ENCODE measurements at regions not wholly inside any gene's neighbourhood (a gene's known extent, or its start where the extent isn't known, plus 50 kb on each side); places are given as distances from the start of the nearest gene placed in this dataset.
"Not testable (repeated sequence)": the region's sequence is repeated elsewhere in the genome, so short reads cannot be mapped to it uniquely, and the experiment has no call there.

DNA sequence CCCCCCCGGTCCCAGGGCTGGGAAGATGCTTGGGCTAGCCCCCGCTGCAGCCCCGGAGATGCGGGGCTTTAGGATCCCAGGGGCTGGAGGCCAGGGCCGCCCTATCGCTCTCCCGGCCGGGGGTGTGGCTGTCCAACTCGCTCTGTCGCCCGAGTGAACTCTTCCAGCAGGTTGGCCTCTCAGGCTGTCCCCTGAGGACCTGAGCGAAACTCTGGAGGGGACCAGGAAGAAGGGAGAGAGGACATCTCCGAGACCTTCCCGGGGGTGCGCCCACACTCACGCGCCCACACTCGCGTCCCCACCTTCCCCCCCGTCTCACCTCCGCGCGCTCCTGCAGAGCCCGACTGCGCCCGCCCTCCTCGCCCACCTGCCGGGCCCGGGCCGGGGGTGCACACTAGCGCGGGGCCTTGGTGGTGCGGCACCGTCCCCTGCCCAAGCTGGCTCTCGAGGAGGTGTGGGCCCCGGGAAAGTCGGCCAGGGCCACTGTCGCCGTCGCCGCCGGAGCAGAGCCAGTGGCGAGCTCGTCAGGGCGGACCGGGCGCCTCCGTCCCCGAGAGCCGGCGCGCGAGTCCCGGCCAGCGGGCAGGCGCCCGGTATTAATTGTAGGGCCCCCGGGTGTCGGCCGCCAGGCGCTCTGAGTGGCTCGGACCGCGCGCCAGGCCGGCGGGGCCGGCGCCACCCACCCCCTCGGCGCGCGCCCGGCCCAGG, 101.7 kb upstream of the SVIL start:
- H3K4me3 ChIP-seq (ENCODE audit: low read depth in 1 of 2, low read length in 2 of 2): peak overlapping the region; percentile 96
- H3K9ac ChIP-seq (ENCODE audit: low read length): peak overlapping the region; percentile 95
- H3K36me3 ChIP-seq (ENCODE audit: insufficient read depth, low read length): peaks cover 5% of the 10 kb centered on the region
- H3K27ac ChIP-seq (ENCODE audit: low read depth, low read length): peak overlapping the region; percentile 92
- no peaks in the 10 kb centered on the region for H3K9me3 ChIP-seq (ENCODE audit: low read length)
- H3K27me3 ChIP-seq (ENCODE audit: control insufficient read depth in 1 of 2, insufficient read depth in 2 of 2, low read length in 2 of 2): no peaks in the 10 kb centered on the region
- H3K4me1 ChIP-seq (ENCODE audit: insufficient read depth, low read length): peaks cover 33% of the 10 kb centered on the region

GRCh38 chr10:29735628-29736365, 101.0 kb upstream of the SVIL start:
- Histone ChIP-seq H3K9ac (ENCODE audit: low read length) (peak overlapping the region; percentile 99), H3K27ac (ENCODE audit: low read depth, low read length) (peak overlapping the region; percentile 92), H3K27me3 (ENCODE audit: control insufficient read depth in 1 of 2, insufficient read depth in 2 of 2, low read length in 2 of 2) (no peaks in the 10 kb centered on the region), H3K9me3 (ENCODE audit: low read length) (no peaks in the 10 kb centered on the region), H3K36me3 (ENCODE audit: insufficient read depth, low read length) (peaks cover 5% of the 10 kb centered on the region), H3K4me1 (ENCODE audit: insufficient read depth, low read length) (peaks cover 31% of the 10 kb centered on the region), H3K4me3 (ENCODE audit: low read depth in 1 of 2, low read length in 2 of 2) (peak overlapping the region; percentile 96)

DNA sequence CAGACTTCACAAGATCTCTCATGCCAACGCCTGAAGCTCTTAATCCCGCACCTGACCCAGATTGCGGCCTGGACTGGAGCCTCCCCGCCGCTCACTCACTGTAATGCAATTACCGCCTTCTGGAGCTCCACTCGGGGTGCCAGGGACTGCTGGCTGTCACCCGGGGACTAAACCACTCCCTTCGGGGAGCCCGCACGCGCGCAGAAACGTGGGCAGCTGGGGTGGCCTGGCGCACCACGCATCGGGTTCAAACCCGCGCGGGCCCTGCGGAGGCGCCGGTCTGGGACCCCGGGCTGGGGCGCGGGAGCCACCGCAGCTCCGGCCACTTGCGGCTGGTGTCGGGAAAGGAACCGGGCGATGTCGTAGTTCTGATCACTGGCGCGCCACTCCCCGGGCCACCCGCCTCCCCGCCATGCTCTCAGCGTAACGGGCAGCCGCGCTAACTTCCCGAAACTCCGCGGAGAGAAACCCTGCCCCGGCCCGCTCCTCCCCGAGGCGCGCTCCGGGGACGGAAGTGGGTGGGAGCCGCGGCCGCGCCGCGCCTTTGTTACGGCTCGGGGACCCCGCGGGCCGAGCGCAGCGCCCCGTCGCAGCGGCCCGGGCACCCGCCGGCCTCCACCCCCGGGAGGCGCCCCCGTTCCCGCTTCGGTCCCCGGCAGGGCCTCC, 100.3 kb upstream of the SVIL start:
- H3K27ac ChIP-seq (ENCODE audit: low read depth, low read length): peak overlapping the region; percentile 92
- H3K9ac ChIP-seq (ENCODE audit: low read length): peak overlapping the region; percentile 99
- no peaks in the 10 kb centered on the region for H3K27me3 ChIP-seq (ENCODE audit: control insufficient read depth in 1 of 2, insufficient read depth in 2 of 2, low read length in 2 of 2)
- H3K36me3 ChIP-seq (ENCODE audit: insufficient read depth, low read length): peaks cover 5% of the 10 kb centered on the region
- H3K4me3 ChIP-seq (ENCODE audit: low read depth in 1 of 2, low read length in 2 of 2): peak overlapping the region; percentile 96
- peaks cover 32% of the 10 kb centered on the region for H3K4me1 ChIP-seq (ENCODE audit: insufficient read depth, low read length)
- no peaks in the 10 kb centered on the region for H3K9me3 ChIP-seq (ENCODE audit: low read length)

GRCh38 chr10:29734640-29734961, 99.8 kb upstream of the SVIL start:
- H3K27me3 ChIP-seq (ENCODE audit: control insufficient read depth in 1 of 2, insufficient read depth in 2 of 2, low read length in 2 of 2): no peaks in the 10 kb centered on the region
- peaks cover 35% of the 10 kb centered on the region for H3K4me1 ChIP-seq (ENCODE audit: insufficient read depth, low read length)
- H3K27ac ChIP-seq (ENCODE audit: low read depth, low read length): peak overlapping the region; percentile 92
- H3K36me3 ChIP-seq (ENCODE audit: insufficient read depth, low read length): peaks cover 5% of the 10 kb centered on the region
- H3K9ac ChIP-seq (ENCODE audit: low read length): peak overlapping the region; percentile 99
- H3K4me3 ChIP-seq (ENCODE audit: low read depth in 1 of 2, low read length in 2 of 2): peak overlapping the region; percentile 96
- H3K9me3 ChIP-seq (ENCODE audit: low read length): no peaks in the 10 kb centered on the region

DNA sequence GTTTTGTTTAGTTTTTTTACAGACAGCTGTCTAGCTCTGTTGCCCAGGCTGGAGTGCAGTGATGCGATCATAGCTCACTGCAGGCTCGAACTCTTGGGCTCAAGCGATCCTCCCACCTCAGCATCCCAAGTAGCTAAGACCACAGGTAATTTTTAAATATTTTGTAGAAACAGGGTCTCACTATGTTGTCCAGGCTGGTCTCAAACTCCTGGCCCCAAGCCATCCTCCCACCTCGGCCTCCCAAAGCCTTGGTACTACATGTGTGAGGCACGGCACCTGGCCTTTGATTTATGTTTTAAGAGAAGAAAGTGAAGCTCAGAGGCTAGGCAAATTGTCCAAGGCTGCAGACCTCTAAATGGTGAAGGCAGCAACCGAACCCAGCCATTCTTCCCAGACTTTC, 98.6 kb upstream of the SVIL start:
- Histone ChIP-seq H3K4me3 (ENCODE audit: low read depth in 1 of 2, low read length in 2 of 2) (peak overlapping the region; percentile 96), H3K36me3 (ENCODE audit: insufficient read depth, low read length) (peaks cover 12% of the 10 kb centered on the region), H3K27me3 (ENCODE audit: control insufficient read depth in 1 of 2, insufficient read depth in 2 of 2, low read length in 2 of 2) (no peaks in the 10 kb centered on the region), H3K9ac (ENCODE audit: low read length) (peak overlapping the region; percentile 99), H3K27ac (ENCODE audit: low read depth, low read length) (peak overlapping the region; percentile 92), H3K9me3 (ENCODE audit: low read length) (no peaks in the 10 kb centered on the region), H3K4me1 (ENCODE audit: insufficient read depth, low read length) (peaks cover 47% of the 10 kb centered on the region)

GRCh38 chr10:29732918-29733317, 98.1 kb upstream of the SVIL start:
- H3K9ac ChIP-seq (ENCODE audit: low read length): peak overlapping the region; percentile 99
- H3K27ac ChIP-seq (ENCODE audit: low read depth, low read length): peak overlapping the region; percentile 92

GRCh38 chr10:29731760-29732159, 97.0 kb upstream of the SVIL start:
- H3K4me3 ChIP-seq (ENCODE audit: low read depth in 1 of 2, low read length in 2 of 2): peak overlapping the region in 1 of 2 donors; percentile 10
- H3K27ac ChIP-seq (ENCODE audit: low read depth, low read length): peak overlapping the region; percentile 81
- H3K9ac ChIP-seq (ENCODE audit: low read length): peak overlapping the region; percentile 51
- H3K36me3 ChIP-seq (ENCODE audit: insufficient read depth, low read length): peaks cover 12% of the 10 kb centered on the region
- H3K4me1 ChIP-seq (ENCODE audit: insufficient read depth, low read length): peaks cover 61% of the 10 kb centered on the region
- no peaks in the 10 kb centered on the region for H3K27me3 ChIP-seq (ENCODE audit: control insufficient read depth in 1 of 2, insufficient read depth in 2 of 2, low read length in 2 of 2)
- no peaks in the 10 kb centered on the region for H3K9me3 ChIP-seq (ENCODE audit: low read length)

More at GRCh38 chr10:29732918-29733317, 98.1 kb upstream of the SVIL start:
- peaks cover 51% of the 10 kb centered on the region for H3K4me1 ChIP-seq (ENCODE audit: insufficient read depth, low read length)
- no peaks in the 10 kb centered on the region for H3K9me3 ChIP-seq (ENCODE audit: low read length)
- no peaks in the 10 kb centered on the region for H3K27me3 ChIP-seq (ENCODE audit: control insufficient read depth in 1 of 2, insufficient read depth in 2 of 2, low read length in 2 of 2)
- H3K36me3 ChIP-seq (ENCODE audit: insufficient read depth, low read length): peaks cover 12% of the 10 kb centered on the region
- H3K4me3 ChIP-seq (ENCODE audit: low read depth in 1 of 2, low read length in 2 of 2): peak overlapping the region; percentile 22 to 96

DNA sequence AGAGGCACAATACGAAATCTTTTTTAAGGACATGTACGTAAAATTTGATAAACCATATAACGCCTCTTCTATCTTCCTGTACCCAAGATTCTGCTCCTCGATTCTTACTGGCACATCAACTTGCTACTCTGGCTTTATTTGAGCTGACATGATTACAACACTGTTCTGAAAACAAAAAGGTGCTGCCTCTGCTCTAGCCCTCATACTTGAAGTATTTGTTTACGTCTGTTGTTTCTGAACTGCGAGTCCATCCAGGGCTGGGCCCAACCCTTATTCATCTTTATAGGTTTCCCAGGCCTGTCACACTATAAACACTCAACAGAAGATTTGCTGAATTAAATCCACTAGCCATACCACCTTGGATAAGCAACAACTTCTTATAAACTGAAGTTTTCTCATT, 96.2 kb upstream of the SVIL start:
- Histone ChIP-seq H3K36me3 (ENCODE audit: insufficient read depth, low read length) (peaks cover 12% of the 10 kb centered on the region), H3K9me3 (ENCODE audit: low read length) (no peaks in the 10 kb centered on the region), H3K4me3 (ENCODE audit: low read depth in 1 of 2, low read length in 2 of 2) (peak overlapping the region in 1 of 2 donors; percentile 10), H3K4me1 (ENCODE audit: insufficient read depth, low read length) (peaks cover 69% of the 10 kb centered on the region), H3K9ac (ENCODE audit: low read length) (peak overlapping the region; percentile 11), H3K27ac (ENCODE audit: low read depth, low read length) (peak overlapping the region; percentile 81), H3K27me3 (ENCODE audit: control insufficient read depth in 1 of 2, insufficient read depth in 2 of 2, low read length in 2 of 2) (no peaks in the 10 kb centered on the region)

DNA sequence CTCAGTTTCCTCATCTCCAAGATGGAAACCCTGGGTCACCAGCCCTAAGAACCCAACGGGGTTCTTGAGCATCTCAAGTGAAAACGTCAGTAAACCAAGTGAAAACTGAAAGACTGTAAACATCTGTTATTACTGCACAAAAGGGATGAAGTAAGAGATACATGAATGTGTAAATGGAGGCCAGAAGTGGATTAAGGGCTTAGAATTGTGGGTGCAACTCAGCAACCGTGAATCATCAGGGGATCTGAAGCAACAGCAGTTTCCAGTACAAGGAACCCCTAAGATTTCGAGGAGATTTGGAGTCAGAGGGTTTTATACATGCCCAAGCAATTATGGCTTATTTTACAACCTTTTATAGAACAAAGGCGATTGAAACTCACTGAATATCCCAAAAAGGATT, 95.7 kb upstream of the SVIL start:
- H3K4me1 ChIP-seq (ENCODE audit: insufficient read depth, low read length): peaks cover 72% of the 10 kb centered on the region

GRCh38 chr10:29728541-29729049, 93.8 kb upstream of the SVIL start:
- Histone ChIP-seq H3K27ac (ENCODE audit: low read depth, low read length) (peak overlapping the region; percentile 54), H3K4me1 (ENCODE audit: insufficient read depth, low read length) (peaks cover 77% of the 10 kb centered on the region), H3K27me3 (ENCODE audit: control insufficient read depth in 1 of 2, insufficient read depth in 2 of 2, low read length in 2 of 2) (no peaks in the 10 kb centered on the region), H3K9ac (ENCODE audit: low read length) (peak overlapping the region; percentile 40), H3K9me3 (ENCODE audit: low read length) (no peaks in the 10 kb centered on the region), H3K4me3 (ENCODE audit: low read depth in 1 of 2, low read length in 2 of 2) (peak overlapping the region in 1 of 2 donors; percentile 33), H3K36me3 (ENCODE audit: insufficient read depth, low read length) (peaks cover 11% of the 10 kb centered on the region)

More for the DNA sequence above, 95.7 kb upstream of the SVIL start:
- Histone ChIP-seq H3K27ac (ENCODE audit: low read depth, low read length) (peak overlapping the region; percentile 81), H3K27me3 (ENCODE audit: control insufficient read depth in 1 of 2, insufficient read depth in 2 of 2, low read length in 2 of 2) (no peaks in the 10 kb centered on the region), H3K9ac (ENCODE audit: low read length) (peak overlapping the region; percentile 11), H3K36me3 (ENCODE audit: insufficient read depth, low read length) (peaks cover 13% of the 10 kb centered on the region), H3K9me3 (ENCODE audit: low read length) (no peaks in the 10 kb centered on the region), H3K4me3 (ENCODE audit: low read depth in 1 of 2, low read length in 2 of 2) (peak overlapping the region in 1 of 2 donors; percentile 10)

- not testable (repeated sequence) for H3K9me3 ChIP-seq (ENCODE audit: low read length); H3K4me3 ChIP-seq (ENCODE audit: low read depth in 1 of 2, low read length in 2 of 2); H3K27me3 ChIP-seq (ENCODE audit: control insufficient read depth in 1 of 2, insufficient read depth in 2 of 2, low read length in 2 of 2); H3K27ac ChIP-seq (ENCODE audit: low read depth, low read length); H3K9ac ChIP-seq (ENCODE audit: low read length)
- Histone ChIP-seq H3K36me3 (ENCODE audit: insufficient read depth, low read length) (peaks cover 11% of the 10 kb centered on the region), H3K4me1 (ENCODE audit: insufficient read depth, low read length) (peaks cover 85% of the 10 kb centered on the region)
Observed at GRCh38 chr10:29725927-29726326, 91.2 kb upstream of the SVIL start.
